ENCODE measurements at regions not wholly inside any gene's neighbourhood (a gene's known extent, or its start where the extent isn't known, plus 50 kb on each side); places are given as distances from the start of the nearest gene placed in this dataset.

DNA sequence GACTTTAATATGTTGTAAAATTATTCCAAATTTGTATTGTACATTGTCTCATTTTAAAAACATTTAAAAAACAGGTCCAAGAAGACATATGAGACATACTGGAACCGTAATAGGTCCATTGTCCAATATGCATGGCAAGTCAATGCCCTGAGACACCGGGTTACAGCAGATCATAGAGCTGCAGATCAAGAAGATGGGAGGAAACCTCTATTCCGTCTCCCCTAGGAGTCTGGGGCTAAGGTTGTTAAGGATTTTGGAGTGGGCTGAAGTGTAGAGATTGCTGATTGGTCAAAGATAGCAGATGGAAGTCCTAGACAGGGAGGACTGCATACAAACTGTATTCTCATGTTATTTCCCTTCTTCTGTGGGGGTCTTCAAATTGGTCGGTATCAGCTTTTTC, 108.3 kb upstream of the PLEKHA5 start:
- Mint-ChIP-seq H3K27ac (no peak overlapping the region), H3K27me3 (no peaks in the 10 kb centered on the region), H3K9me3 (ENCODE audit: insufficient read depth) (peaks cover 2% of the 10 kb centered on the region), H3K4me3 (no peak overlapping the region), H3K4me1 (no peaks in the 10 kb centered on the region)
- ATAC-seq (ENCODE audit: low read depth) = no peak
- no peak for TF ChIP-seq EZH2 (IDR thresholded peaks at IDR 0.05; ENCODE audit: borderline replicate concordance, insufficient read depth, low read depth, low read length, poor library complexity, severe bottlenecking)
- TF ChIP-seq, protein P1, sequence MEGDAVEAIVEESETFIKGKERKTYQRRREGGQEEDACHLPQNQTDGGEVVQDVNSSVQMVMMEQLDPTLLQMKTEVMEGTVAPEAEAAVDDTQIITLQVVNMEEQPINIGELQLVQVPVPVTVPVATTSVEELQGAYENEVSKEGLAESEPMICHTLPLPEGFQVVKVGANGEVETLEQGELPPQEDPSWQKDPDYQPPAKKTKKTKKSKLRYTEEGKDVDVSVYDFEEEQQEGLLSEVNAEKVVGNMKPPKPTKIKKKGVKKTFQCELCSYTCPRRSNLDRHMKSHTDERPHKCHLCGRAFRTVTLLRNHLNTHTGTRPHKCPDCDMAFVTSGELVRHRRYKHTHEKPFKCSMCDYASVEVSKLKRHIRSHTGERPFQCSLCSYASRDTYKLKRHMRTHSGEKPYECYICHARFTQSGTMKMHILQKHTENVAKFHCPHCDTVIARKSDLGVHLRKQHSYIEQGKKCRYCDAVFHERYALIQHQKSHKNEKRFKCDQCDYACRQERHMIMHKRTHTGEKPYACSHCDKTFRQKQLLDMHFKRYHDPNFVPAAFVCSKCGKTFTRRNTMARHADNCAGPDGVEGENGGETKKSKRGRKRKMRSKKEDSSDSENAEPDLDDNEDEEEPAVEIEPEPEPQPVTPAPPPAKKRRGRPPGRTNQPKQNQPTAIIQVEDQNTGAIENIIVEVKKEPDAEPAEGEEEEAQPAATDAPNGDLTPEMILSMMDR (IDR thresholded peaks at IDR 0.05) = no peak
- Histone ChIP-seq H2AFZ (ENCODE audit: insufficient read depth, low read depth, low read length, poor library complexity, severe bottlenecking) (no peak overlapping the region), H3K79me2 (ENCODE audit: control insufficient read depth, insufficient read depth, low read length) (no peaks in the 10 kb centered on the region), H3K9ac (ENCODE audit: low read length) (no peak overlapping the region), H3K27me3 (replicated peaks in 1 of 4; ENCODE audit: control extremely low read depth in 1 of 4, control insufficient read depth in 3 of 4, insufficient read depth in 4 of 4, low read length in 3 of 4) (no peaks in the 10 kb centered on the region), H3K27ac (ENCODE audit: low read length in 2 of 2) (no peak overlapping the region), H4K20me1 (ENCODE audit: control insufficient read depth, insufficient read depth, low read length, poor library complexity, severe bottlenecking) (no peaks in the 10 kb centered on the region), H3K4me1 (ENCODE audit: control insufficient read depth in 2 of 2, insufficient read depth in 2 of 2, low read length in 2 of 2) (no peaks in the 10 kb centered on the region), H3K4me3 (ENCODE audit: control extremely low read depth in 1 of 5, extremely low read depth in 1 of 5, insufficient read depth in 1 of 5, low read depth in 2 of 5, low read length in 4 of 5) (no peak overlapping the region), H3K9me3 (ENCODE audit: control extremely low read depth in 1 of 3, control insufficient read depth in 2 of 3, insufficient read depth in 1 of 3, low read length in 2 of 3) (no peaks in the 10 kb centered on the region), H3K36me3 (replicated peaks in 1 of 2; ENCODE audit: control extremely low read depth in 1 of 2, control insufficient read depth in 1 of 2, extremely low read depth in 1 of 2, insufficient read depth in 2 of 2, low read length in 1 of 2) (no peaks in the 10 kb centered on the region), H3K4me2 (replicated peaks; ENCODE audit: low read depth, low read length, poor library complexity, severe bottlenecking) (no peak overlapping the region)
- ChIA-PET POLR2A (no interaction called here), CTCF (no interaction called here)
- WGBS (ENCODE audit: insufficient coverage) = 83% methylated on average over 1 of the region's 4 CpGs
- DNase-seq = no peak
- intact Hi-C loops (cut with micrococcal nuclease) = no loop called here

GRCh38 chr12:19021646-19022045, 107.9 kb upstream of the PLEKHA5 start:
- CTCF ChIA-PET = no interaction called here
- Mint-ChIP-seq H3K27me3 (no peaks in the 10 kb centered on the region), H3K9me3 (ENCODE audit: insufficient read depth) (peaks cover 2% of the 10 kb centered on the region), H3K4me3 (no peak overlapping the region), H3K4me1 (no peaks in the 10 kb centered on the region), H3K27ac (no peak overlapping the region)
- Histone ChIP-seq H3K4me3 (ENCODE audit: control extremely low read depth in 1 of 5, extremely low read depth in 1 of 5, insufficient read depth in 1 of 5, low read depth in 2 of 5, low read length in 4 of 5) (no peak overlapping the region), H3K36me3 (replicated peaks in 1 of 2; ENCODE audit: control extremely low read depth in 1 of 2, control insufficient read depth in 1 of 2, extremely low read depth in 1 of 2, insufficient read depth in 2 of 2, low read length in 1 of 2) (no peaks in the 10 kb centered on the region), H3K79me2 (ENCODE audit: control insufficient read depth, insufficient read depth, low read length) (no peaks in the 10 kb centered on the region), H4K20me1 (ENCODE audit: control insufficient read depth, insufficient read depth, low read length, poor library complexity, severe bottlenecking) (no peaks in the 10 kb centered on the region), H3K27me3 (replicated peaks in 1 of 4; ENCODE audit: control extremely low read depth in 1 of 4, control insufficient read depth in 3 of 4, insufficient read depth in 4 of 4, low read length in 3 of 4) (no peaks in the 10 kb centered on the region), H3K4me2 (replicated peaks; ENCODE audit: low read depth, low read length, poor library complexity, severe bottlenecking) (no peak overlapping the region), H2AFZ (ENCODE audit: insufficient read depth, low read depth, low read length, poor library complexity, severe bottlenecking) (no peak overlapping the region), H3K4me1 (ENCODE audit: control insufficient read depth in 2 of 2, insufficient read depth in 2 of 2, low read length in 2 of 2) (no peaks in the 10 kb centered on the region), H3K27ac (ENCODE audit: low read length in 2 of 2) (no peak overlapping the region), H3K9ac (ENCODE audit: low read length) (no peak overlapping the region), H3K9me3 (ENCODE audit: control extremely low read depth in 1 of 3, control insufficient read depth in 2 of 3, insufficient read depth in 1 of 3, low read length in 2 of 3) (no peaks in the 10 kb centered on the region)
- intact Hi-C loops (cut with micrococcal nuclease) = no loop called here
- no CpG with 5 or more reads among the region's 1 CpG for WGBS (ENCODE audit: insufficient coverage)
- no peak for ATAC-seq (ENCODE audit: low read depth)
- POLR2A ChIA-PET = no interaction called here
- DNase-seq = no peak
- no peak for TF ChIP-seq EZH2 (IDR thresholded peaks at IDR 0.05; ENCODE audit: borderline replicate concordance, insufficient read depth, low read depth, low read length, poor library complexity, severe bottlenecking)
- TF ChIP-seq, protein P1 (IDR thresholded peaks at IDR 0.05) = no peak

Measured in B cell (primary cell).